ENCODE measurements at regions not wholly inside any gene's neighbourhood (a gene's known extent, or its start where the extent isn't known, plus 50 kb on each side); places are given as distances from the start of the nearest gene placed in this dataset.
"Not testable (repeated sequence)": the region's sequence is repeated elsewhere in the genome, so short reads cannot be mapped to it uniquely, and the experiment has no call there.

GRCh38 chr16:65622871-65623270 lies 501.0 kb upstream of the CDH11 start:
- no peak for DNase-seq (ENCODE audit: low read depth)

DNA sequence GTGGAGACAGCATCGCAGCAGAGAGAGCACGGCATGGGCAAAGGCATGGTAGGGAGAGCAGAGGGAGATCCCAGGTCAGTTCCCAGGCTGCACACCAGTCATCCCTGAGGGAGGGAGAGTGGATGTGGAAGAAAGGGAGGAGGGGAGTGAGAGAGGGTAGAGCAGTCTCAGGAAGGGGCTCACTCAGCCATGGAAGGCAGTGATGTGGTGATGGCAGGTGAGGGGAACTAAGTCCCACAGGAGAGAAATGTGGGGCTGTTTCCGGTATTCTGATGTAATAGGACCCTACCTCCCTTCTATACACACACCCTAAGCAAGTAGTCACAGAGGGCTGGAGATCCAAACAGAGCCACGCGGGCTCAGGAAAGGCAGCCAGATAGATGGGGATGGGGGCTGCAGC lies 500.3 kb upstream of the CDH11 start:
- DNase-seq (ENCODE audit: low read depth): no peak

DNA sequence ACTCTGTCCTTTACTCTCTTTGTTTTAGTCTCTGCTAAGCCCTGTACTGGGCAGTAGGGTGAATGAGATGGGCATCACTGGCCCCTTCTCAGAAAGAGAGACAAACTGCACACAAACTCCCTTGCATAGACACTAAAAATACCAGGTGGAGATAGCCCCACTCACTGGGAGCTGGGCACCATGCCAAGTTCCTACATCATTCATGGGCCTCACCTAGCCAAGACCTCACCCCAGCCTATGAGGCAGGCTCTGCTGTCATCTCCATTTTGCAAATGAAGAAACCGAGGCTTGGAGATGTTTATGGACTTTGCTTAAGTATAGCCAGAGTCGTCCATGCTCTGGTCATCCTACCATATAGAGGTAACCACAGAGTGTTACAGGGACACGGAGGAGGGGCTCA lies 499.8 kb upstream of the CDH11 start:
- no peak for DNase-seq (ENCODE audit: low read depth)

- no peak for DNase-seq (ENCODE audit: low read depth)
These were observed 497.7 kb upstream of the CDH11 start for GRCh38 chr16:65619606-65620005.

DNA sequence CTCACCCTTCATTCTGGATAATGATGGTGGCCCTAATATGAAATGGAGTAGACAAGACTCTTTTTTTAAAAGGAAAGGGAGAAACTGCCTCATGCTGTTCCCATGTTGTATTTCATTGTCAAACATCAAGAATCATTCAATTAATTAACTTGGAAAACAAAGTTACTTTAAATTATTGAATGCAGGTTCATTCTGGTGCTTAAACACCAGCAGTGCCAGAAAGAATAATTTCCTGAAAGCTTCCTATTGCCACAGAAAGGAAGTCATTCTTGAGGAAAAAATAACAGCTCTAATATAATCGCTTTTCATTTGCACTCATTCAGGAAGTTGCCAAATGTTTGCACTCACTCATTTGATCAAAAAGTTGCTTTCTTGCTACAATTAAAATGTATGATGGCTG lies 497.1 kb upstream of the CDH11 start:
- no peak for DNase-seq (ENCODE audit: low read depth)

DNA sequence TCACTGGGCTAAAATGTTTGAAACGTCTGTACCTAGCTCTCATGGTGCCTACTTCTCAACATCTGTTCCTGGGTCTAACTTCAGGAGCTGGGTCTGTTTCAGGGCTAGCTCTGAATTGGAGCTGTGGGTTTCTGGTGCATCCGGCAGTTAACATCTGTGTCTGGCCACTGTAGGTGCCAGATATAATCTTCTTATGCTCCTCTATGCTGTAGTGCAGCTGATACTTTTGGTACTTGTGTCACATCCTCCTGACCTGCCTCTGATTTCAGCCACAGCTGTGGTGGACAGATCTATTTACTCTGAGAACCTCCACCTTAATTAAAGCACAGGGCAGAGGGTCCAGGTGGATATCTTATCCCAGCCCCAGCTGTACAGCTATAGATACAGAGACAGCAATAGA lies 496.5 kb upstream of the CDH11 start:
- no peak for DNase-seq (ENCODE audit: low read depth)

- no peak for DNase-seq (ENCODE audit: low read depth)
These were observed 495.6 kb upstream of the CDH11 start for GRCh38 chr16:65617421-65617820.

- no peak for DNase-seq (ENCODE audit: low read depth)
These were observed 486.6 kb upstream of the CDH11 start for GRCh38 chr16:65608455-65608854.

GRCh38 chr16:65604771-65605170 lies 482.9 kb upstream of the CDH11 start:
- no peak for DNase-seq (ENCODE audit: low read depth)

DNA sequence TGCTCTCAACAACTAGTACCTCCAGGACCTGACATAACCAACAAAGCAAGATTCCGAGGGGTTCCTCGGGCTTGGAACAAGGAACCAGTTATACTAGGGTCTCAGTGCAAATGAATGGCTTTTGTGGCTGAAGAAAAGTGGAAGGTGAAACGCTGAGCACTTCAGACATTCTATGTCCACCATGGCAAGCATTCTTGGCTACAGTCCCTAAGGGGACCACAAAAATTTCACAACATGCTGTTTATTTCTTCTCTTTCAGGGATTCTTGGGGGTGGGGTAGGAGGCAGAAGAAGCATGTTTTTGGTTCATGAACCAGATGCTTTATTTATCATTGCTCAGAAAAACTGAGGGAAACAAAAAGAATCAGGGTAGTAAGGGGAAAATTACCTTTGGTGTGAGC lies 479.9 kb upstream of the CDH11 start:
- DNase-seq (ENCODE audit: low read depth): no peak

DNA sequence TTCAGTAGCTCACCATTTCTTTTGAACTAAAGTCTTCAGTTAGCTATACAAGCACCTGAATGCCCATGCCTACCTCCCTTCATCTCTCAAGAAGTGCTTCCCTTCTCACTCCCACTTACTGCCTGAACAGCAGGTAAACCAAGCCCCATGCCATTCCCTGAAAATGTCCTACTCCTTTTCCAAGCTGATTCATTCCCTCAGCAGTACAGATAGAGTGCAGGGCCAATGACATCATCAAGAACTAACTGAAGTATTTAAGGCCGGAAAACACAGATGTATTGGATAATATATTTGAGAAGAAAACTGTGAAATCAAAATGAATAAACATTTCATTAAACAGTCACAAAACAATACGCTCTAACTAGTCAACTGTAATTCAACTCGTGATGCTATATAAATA lies 478.8 kb upstream of the CDH11 start:
- DNase-seq (ENCODE audit: low read depth): no peak

DNA sequence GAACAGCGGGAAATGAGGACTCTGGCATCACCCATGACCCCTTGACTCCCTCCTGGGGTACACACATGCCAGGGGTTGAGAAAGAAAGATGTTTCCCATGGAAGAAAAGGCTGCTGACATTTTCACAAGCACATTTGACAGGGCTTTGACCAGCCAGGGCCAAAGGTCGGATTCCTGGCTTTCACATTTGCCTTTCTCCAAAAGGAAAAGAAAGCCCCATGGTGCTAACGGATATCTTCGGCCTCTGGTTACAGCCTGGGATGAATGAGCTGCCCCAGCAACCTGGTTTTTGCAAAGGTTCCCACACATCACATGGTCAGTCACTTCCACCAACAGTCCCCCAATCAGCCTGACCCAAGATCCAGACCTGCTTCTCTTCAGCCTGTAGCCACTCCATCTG lies 478.2 kb upstream of the CDH11 start:
- DNase-seq (ENCODE audit: low read depth): no peak

DNA sequence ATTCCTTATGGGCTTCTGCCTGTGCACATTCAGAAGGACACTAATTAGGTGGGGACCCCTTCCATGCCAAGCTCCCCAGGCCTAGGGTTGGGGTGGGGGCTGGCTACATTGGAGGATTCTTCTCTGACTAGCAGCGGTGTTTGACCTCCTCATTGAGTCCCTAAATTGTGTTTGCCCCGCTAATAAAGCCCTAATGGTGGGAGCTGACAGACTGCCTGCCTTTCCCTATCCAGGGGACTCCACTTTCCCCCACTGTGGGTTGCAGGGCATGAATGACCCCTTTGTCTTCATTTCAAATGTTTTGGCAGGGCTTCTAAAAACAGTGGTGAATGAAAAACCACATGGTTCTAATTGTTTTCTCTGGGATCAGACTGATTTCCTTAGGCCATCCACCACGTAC lies 476.8 kb upstream of the CDH11 start:
- no peak for DNase-seq (ENCODE audit: low read depth)

DNA sequence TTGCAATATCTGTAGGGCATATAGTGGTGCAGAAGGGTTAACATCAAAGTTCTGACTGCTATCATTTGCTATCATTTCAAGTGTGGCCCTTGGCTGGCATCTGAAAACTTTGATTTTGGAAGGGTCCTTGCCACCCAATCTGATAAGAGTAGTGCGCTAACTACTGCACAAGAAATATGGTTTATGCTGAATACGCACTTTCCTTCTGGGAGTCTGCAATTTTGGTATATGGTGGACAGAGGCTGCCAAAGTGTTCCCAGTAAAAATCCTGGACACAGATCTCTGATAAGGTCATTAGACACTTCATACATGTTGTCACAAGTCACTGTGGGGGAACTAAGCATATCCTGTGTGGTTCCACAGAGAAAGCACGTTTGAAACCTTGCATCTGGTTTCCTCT lies 461.6 kb upstream of the CDH11 start:
- DNase-seq (ENCODE audit: low read depth): no peak

GRCh38 chr16:65579050-65579449 lies 457.2 kb upstream of the CDH11 start:
- no peak for DNase-seq (ENCODE audit: low read depth)

- no peak for DNase-seq (ENCODE audit: low read depth)
These were observed 454.8 kb upstream of the CDH11 start for GRCh38 chr16:65576631-65577030.

DNA sequence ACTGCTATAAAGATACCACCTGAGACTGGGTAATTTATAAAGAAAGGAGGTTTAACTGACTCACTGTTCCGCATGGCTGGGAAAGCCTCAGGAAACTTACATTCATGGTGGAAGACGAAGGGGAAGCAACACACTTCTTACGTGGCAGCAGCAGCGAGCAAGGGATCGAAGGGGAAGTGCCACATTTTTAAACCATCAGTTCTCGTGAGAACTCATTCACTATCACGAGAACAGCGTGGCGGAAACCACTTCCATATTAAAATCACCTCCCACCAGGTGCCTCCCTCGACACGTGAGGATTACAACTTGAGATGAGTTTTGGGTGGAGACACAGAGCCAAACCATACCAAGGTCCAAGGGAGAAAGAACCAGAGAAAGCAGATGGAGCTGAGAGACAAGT lies 454.3 kb upstream of the CDH11 start:
- DNase-seq (ENCODE audit: low read depth): no peak

DNA sequence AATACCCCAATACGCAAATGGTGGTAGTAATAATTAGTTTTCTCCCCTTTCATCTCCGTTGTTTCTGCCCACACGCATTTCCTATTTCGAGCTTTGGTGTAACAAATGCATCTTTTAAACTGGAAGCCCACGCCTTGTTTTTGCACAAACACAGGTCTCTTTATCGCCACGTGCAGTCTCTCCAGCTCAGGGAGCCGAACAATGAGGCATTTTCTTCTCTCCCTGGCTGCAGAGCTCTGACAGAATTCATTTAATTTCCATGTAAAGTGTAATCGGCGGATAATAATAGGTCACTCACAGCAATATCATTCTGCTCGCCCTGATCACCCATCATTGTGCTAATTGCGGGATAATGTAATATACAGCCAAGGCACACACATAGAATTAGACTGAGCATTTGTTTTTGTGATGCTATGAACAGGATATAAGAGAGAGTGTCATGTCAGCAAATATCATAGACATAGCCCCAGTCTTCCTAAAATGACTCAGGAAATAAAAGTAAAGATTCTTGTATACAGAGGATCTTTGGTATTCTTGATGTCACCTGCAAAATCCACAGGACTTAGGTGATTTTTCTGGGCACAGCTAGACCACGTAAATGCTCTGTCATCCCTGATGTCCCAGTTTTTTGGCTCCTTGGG lies 452.6 kb upstream of the CDH11 start:
- no peak for DNase-seq (ENCODE audit: low read depth)

DNA sequence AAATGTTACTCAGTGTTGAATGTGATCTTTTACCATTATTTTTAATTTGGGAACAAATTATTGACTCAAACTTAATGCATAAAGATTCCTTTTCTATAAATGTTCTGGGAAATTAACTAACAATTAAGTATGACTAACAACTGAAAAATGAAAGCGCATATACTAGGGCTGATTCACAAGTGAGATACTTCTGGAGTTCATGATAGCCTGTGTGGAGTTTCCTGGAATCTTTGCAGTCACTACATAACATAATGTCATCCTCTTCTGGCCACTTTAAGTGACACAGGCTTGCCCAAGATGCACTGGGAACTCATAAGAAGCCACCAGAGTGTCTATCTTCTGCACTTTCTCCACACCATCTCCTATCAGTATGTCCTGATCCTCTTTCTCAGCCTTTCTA lies 450.3 kb upstream of the CDH11 start:
- no peak for DNase-seq (ENCODE audit: low read depth)

DNA sequence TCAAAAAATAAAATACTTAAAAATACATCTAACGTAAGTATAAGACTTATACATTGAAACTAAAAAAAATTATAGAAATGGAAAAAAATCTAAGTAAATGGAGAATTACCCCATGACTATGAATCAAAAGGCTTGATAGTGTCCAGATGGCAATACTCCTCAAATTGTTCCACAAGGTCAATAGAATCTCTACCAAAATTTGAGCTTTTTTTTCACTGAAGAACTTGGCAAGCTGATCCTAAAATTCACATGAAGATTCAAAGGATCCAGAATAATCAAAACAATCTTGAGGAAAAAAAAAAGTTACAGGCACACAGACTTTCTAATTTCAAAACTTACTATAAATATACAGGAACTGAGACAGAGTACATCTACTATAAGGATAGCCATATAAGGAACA lies 448.4 kb upstream of the CDH11 start:
- DNase-seq (ENCODE audit: low read depth): no peak

- DNase-seq (ENCODE audit: low read depth): no peak
These were observed 438.0 kb upstream of the CDH11 start for GRCh38 chr16:65559846-65560245.

- not testable (repeated sequence) for DNase-seq (ENCODE audit: low read depth)
These were observed 427.8 kb upstream of the CDH11 start for GRCh38 chr16:65549689-65550088.

GRCh38 chr16:65548470-65548869 lies 426.6 kb upstream of the CDH11 start:
- no peak for DNase-seq (ENCODE audit: low read depth)

DNA sequence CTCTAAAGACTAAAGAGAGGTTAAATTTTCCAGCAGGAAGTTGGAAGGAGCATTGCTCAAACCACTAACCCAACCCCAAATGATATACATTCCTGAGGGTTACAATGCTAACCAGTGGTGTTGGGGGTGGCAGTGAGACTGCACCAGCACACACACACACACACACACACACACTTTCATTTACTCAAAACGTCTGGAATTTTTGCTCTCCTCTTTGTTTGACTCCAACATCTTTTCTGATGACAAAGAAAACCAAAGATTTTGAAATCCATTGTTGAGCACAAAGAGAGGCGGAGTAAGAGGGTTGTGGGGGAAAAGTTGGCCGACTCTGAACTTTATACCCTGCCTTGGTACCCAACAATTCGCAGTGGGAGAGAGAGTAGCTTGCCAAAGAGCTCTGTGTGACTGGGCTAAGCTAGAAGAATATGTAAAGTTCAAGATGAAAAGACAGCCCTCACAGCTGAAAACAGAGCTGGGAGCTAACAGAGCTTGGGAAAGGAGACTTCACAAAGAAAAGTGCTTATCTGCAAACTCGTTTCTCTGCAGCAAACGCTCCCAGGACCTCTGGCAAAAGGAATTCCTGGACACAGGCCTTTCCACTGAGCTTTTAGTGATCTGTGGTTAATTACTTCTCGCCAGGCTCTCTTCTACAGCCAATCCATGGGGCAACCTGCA lies 426.0 kb upstream of the CDH11 start:
- DNase-seq (ENCODE audit: low read depth): no peak
